ENCODE measurements at regions not wholly inside any gene's neighbourhood (a gene's known extent, or its start where the extent isn't known, plus 50 kb on each side); places are given as distances from the start of the nearest gene placed in this dataset.

- Histone ChIP-seq H3K4me3 (no peak overlapping the region), H3K27ac (no peak overlapping the region)
- TF ChIP-seq, protein P1, sequence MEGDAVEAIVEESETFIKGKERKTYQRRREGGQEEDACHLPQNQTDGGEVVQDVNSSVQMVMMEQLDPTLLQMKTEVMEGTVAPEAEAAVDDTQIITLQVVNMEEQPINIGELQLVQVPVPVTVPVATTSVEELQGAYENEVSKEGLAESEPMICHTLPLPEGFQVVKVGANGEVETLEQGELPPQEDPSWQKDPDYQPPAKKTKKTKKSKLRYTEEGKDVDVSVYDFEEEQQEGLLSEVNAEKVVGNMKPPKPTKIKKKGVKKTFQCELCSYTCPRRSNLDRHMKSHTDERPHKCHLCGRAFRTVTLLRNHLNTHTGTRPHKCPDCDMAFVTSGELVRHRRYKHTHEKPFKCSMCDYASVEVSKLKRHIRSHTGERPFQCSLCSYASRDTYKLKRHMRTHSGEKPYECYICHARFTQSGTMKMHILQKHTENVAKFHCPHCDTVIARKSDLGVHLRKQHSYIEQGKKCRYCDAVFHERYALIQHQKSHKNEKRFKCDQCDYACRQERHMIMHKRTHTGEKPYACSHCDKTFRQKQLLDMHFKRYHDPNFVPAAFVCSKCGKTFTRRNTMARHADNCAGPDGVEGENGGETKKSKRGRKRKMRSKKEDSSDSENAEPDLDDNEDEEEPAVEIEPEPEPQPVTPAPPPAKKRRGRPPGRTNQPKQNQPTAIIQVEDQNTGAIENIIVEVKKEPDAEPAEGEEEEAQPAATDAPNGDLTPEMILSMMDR (IDR thresholded peaks at IDR 0.05): no peak
- DNase-seq (ENCODE audit: low spot score): no peak
Measured at GRCh38 chr3:110779581-110779980, 292.0 kb upstream of the NECTIN3 start.

DNA sequence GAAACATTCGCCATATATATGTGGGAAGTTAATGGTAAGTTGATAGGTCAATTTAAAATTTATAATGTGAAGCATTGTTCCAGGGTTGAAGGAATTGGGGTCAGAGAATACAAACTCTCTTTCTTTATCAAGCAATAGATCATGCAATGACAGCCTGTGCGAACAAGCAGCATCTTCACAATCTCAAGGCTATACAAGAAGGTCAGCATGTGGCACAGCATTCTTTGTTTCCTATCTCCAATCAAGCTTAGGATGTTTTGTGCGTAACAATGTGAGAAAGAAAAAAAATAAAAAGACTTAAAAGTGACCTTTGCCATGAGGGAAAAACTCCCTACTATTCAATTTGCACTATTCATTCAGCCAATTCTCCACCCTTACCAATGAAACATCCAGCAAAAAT, 288.1 kb upstream of the NECTIN3 start:
- TF ChIP-seq, protein P1 (IDR thresholded peaks at IDR 0.05): no peak
- H3K4me3 ChIP-seq: no peak overlapping the region
- no peak overlapping the region for H3K27ac ChIP-seq
- no peak for DNase-seq (ENCODE audit: low spot score)

DNA sequence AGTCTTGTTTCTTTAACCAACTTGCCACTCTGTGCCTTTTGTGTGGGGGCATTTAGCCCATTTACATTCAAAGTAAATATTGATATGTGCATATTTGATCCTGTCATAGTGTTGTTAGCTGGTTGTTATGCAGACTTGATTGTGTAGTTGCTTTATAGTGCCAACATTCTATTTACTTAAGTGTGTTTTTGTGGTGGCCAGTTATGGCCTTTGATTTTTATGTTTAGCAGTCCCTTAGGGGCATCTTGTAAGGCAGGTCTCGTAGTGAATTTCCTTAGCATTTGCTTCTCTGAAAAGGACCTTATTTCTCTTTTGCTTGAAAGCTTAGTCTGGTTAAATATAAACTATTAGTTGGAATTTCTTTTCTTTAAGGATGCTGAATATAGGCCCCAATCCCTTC, 282.8 kb upstream of the NECTIN3 start:
- no peak overlapping the region for H3K27ac ChIP-seq
- TF ChIP-seq, protein P1 (IDR thresholded peaks at IDR 0.05): no peak
- H3K4me3 ChIP-seq: no peak overlapping the region
- DNase-seq (ENCODE audit: low spot score): no peak

- no peak for DNase-seq (ENCODE audit: low spot score)
- TF ChIP-seq, protein P1 (IDR thresholded peaks at IDR 0.05): no peak
- no peak overlapping the region for H3K4me3 ChIP-seq
Measured at GRCh38 chr3:110789315-110789714, 282.3 kb upstream of the NECTIN3 start.

DNA sequence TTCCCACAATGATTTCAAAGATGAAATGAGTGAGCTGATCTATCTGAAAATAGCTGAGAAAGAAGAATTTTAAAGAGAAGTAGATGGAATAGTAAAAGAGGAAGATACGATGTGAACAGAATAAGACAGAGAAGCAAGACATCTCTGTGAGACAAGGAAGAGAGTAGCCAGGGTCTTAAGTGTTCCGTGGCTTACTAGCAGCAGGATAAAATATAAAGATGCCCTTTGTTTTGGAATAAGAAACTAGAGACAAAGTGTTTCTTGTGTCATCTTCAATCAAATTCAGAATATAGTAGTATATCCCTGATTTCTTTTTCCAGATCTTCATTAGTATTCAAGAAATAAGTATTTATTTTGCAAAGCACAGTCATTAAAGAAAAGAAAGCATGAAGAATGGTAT, 281.0 kb upstream of the NECTIN3 start:
- H3K4me3 ChIP-seq: no peak overlapping the region
- DNase-seq (ENCODE audit: low spot score): no peak
- TF ChIP-seq, protein P1 (IDR thresholded peaks at IDR 0.05): no peak

More at GRCh38 chr3:110789315-110789714, 282.3 kb upstream of the NECTIN3 start:
- no peak overlapping the region for H3K27ac ChIP-seq

GRCh38 chr3:110791995-110792686, 279.5 kb upstream of the NECTIN3 start:
- TF ChIP-seq, protein P1 (IDR thresholded peaks at IDR 0.05): no peak
- DNase-seq (ENCODE audit: low spot score): no peak
- Histone ChIP-seq H3K4me3 (no peak overlapping the region), H3K27ac (no peak overlapping the region)

More for the DNA sequence above, 281.0 kb upstream of the NECTIN3 start:
- H3K27ac ChIP-seq: no peak overlapping the region

GRCh38 chr3:110793611-110794010, 278.0 kb upstream of the NECTIN3 start:
- no peak for DNase-seq (ENCODE audit: low spot score)
- Histone ChIP-seq H3K4me3 (no peak overlapping the region), H3K27ac (no peak overlapping the region)
- TF ChIP-seq, protein P1 (IDR thresholded peaks at IDR 0.05): no peak
